ENCODE measurements at regions not wholly inside any gene's neighbourhood (a gene's known extent, or its start where the extent isn't known, plus 50 kb on each side); places are given as distances from the start of the nearest gene placed in this dataset.
"Not testable (repeated sequence)": the region's sequence is repeated elsewhere in the genome, so short reads cannot be mapped to it uniquely, and the experiment has no call there.

GRCh38 chr1:229710746-229711145 is 84.7 kb downstream of the URB2 start:
- no peak for DNase-seq

GRCh38 chr1:229714306-229714705 is 88.3 kb downstream of the URB2 start:
- no peak for DNase-seq

DNA sequence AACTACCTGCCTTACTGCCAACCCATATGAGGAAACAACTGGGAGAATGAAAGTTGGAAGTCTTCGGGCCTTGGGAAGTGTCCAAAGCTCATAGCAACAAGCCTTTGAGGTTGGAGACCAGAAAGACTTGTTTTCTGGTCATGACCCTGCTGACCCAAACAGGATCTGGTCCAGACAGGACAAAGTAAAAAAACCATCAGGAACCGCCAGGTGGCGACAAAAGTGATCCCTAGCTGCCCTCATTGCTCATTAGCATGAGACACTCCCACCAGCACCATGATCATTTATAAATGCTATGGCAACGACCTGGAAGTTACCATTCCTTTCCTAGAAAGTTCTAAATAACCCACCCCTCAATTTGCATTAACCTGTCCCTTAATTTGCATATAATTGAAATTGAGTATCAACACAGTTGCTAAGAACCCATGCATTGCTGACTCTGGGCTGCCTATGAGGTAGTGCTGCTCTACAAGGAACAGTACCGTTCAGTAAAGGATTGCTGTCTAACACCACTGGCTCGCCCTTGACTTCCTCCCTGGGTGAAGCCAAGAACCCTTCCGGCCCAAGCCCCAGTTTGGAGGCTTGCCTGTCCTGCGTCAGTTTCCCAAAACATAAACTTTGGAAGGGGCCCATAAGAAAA is 89.0 kb downstream of the URB2 start:
- peak; percentile 45 for DNase-seq

DNA sequence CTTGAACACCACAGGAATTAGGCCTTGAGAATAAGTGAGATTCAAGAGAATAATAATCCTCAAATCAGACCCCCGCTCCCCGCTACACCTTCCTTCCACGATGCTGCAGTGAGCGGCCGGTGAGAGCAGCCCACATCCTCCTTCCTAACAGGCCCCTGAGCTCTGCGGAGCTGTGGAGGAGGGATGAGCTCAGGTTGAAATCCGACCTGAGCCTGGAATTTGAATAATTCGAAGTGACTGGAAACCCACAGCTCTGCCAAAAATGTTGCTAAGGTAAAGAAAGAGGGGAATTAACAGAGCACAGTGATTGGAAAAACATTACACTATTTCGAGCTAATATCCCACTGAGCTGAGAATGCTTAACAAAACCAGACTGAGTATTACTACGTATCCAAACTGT is 90.0 kb downstream of the URB2 start:
- DNase-seq, result no peak

- no peak for DNase-seq
Observed at GRCh38 chr1:229716704-229717103, 90.7 kb downstream of the URB2 start.

- no peak for DNase-seq
Observed at GRCh38 chr1:229717786-229718576, 91.9 kb downstream of the URB2 start.

- DNase-seq, result no peak
Observed at GRCh38 chr1:229726061-229726460, 100.0 kb downstream of the URB2 start.

- DNase-seq, result no peak
Observed at GRCh38 chr1:229729916-229730315, 103.9 kb downstream of the URB2 start.

- DNase-seq, result no peak
Observed at GRCh38 chr1:229730573-229730972, 104.5 kb downstream of the URB2 start.

GRCh38 chr1:229732061-229732460 is 106.0 kb downstream of the URB2 start:
- no peak for DNase-seq

GRCh38 chr1:229736376-229736775 is 110.3 kb downstream of the URB2 start:
- no peak for DNase-seq

GRCh38 chr1:229742614-229743013 is 116.6 kb downstream of the URB2 start:
- not testable (repeated sequence) for DNase-seq

DNA sequence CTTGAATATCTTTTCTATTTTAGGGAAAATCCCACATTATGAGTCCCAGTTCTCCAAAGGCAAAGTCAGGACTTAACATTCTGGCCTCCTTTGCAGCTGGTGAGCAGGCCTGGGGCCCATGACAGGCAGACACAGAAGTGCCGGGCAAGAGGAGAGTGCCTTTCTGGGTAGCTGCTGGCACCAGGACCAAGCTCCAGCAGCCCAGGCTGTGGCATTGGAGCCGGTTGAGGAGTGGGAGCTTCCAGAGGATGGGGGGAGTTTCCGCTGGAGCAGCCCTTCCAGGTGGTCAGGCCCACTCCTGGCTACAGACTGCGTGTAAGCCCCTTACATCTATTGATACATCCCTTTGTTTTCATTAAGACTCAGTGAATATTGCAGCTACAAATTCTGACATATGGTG is 123.9 kb downstream of the URB2 start:
- no peak for DNase-seq

DNA sequence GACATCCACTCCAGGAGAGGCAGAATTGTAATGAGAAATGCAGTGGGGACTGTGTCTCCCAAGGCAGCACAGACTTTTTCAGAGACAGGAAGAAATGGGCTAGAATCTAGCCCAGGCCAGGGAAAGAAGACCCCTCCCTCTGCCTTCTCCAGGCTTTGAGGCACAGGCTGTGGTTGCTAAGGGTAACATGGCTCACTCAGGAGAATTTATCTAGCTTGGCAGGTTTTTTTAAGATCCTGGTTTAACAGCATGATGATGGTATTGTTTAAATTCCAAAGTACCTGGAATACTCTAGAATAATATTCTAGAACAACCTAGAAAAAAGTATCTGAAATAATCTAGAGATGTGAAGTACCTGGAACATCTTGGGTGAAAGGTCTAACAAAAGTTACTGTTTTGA is 125.6 kb downstream of the URB2 start:
- DNase-seq, result no peak

- DNase-seq, result no peak
Observed at GRCh38 chr1:229752679-229753078, 126.6 kb downstream of the URB2 start.

GRCh38 chr1:229753764-229754551 is 127.9 kb downstream of the URB2 start:
- DNase-seq, result no peak

GRCh38 chr1:229756666-229757065 is 130.6 kb downstream of the URB2 start:
- no peak for DNase-seq

DNA sequence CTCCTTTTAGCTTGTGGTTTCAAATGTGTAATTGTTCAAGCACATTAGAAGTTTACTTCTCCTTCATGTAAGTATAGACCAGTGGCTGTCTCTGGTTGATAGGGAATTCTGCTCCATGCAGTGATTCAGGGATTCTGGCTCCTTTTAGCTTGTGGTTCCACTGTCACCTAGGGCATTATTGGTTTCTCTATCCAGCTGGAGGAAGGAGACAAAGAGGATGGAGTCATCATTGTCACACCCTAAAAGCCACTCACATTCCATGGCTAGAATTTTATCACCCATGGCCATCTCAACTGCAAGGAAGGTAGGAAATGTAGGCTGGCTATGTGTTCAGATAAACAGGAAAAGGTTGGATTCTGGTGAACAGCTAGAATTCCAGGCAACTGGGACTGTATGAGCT is 131.2 kb downstream of the URB2 start:
- DNase-seq, result no peak

GRCh38 chr1:229758101-229759036 is 132.3 kb downstream of the URB2 start:
- DNase-seq, result peak; percentile 29

DNA sequence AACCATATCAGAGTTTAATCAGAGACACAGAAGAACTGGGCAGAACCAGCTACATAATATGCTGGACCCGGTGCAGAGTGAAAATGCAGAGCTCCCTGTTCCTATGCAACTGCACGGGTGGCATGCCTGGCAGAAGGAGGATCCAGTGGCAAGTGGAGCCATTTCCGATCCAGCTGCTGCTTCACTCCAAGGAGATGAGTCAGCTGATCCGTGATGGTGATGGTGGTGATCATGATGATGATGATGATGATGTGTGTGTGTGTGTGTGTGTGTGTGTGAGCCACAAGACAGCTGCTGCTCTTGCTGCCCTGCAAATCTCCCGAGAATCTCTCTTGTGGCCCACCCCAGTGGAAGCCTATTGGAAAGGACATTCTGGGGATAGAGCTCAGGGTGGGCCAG is 133.0 kb downstream of the URB2 start:
- no peak for DNase-seq

GRCh38 chr1:229759586-229759985 is 133.5 kb downstream of the URB2 start:
- DNase-seq, result no peak

DNA sequence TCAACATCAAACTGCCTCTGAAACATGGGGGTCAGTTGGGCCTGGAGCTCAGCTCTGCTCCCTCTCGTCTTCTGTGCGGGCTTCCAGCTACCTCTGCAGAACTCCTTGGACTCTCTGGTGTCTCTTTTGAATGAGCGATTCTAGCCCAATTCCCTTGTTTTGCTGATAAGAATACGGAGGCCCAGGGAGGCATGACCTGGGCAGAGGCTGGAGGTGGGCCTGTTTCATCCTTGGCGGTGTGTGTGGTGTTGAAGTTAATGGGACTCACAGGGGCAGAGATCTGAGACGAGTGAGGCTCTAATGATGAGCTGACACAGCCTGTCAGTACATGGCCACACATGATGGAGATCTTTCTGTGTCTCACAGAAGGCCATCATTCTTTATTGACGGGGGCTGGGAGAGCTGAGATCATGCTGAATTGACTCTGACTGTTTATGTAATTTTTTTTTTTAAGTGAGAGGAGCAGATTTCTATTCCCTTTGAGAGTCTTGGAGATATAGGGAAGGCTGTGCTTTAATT is 134.5 kb downstream of the URB2 start:
- no peak for DNase-seq

Data from activated CD4-positive, alpha-beta T cell treated with anti-CD3 and anti-CD28 coated beads, Interleukin-2, amount 50 U/mL, for 16 hours (primary cell).